PC-9 (cell line): ENCODE measurements at regions not wholly inside any gene's neighbourhood (a gene's known extent, or its start where the extent isn't known, plus 50 kb on each side); places are given as distances from the start of the nearest gene placed in this dataset.
"Not testable (repeated sequence)": the region's sequence is repeated elsewhere in the genome, so short reads cannot be mapped to it uniquely, and the experiment has no call there.

Source experiments
- CTCF ChIP-seq: fragments of 200-600 bp; sonication (generic); conservative IDR thresholded peaks from 2 replicates; pipeline ENCODE4 v1.6.1; 2017; ENCODE audit warnings: mixed run types, antibody characterized with exemption, mild to moderate bottlenecking, moderate library complexity
- EZH2 ChIP-seq: fragments of 200-600 bp; sonication (generic); IDR thresholded peaks from 2 replicates; pipeline ENCODE4 v1.8.0; 2017; ENCODE audit warnings: antibody characterized with exemption, low read depth

- TF ChIP-seq CTCF, EZH2: not testable (repeated sequence)
Measured at GRCh38 chr7:67373389-67373788, 376.8 kb downstream of the TYW1 start.
